ENCODE measurements at regions not wholly inside any gene's neighbourhood (a gene's known extent, or its start where the extent isn't known, plus 50 kb on each side); places are given as distances from the start of the nearest gene placed in this dataset.

GRCh38 chr10:21263263-21263803, 262.1 kb downstream of the SKIDA1 start:
- DNase-seq (ENCODE audit: low read depth) = no peak

- no peak for DNase-seq (ENCODE audit: low read depth)
Observed at GRCh38 chr10:21261842-21262294, 263.6 kb downstream of the SKIDA1 start.

DNA sequence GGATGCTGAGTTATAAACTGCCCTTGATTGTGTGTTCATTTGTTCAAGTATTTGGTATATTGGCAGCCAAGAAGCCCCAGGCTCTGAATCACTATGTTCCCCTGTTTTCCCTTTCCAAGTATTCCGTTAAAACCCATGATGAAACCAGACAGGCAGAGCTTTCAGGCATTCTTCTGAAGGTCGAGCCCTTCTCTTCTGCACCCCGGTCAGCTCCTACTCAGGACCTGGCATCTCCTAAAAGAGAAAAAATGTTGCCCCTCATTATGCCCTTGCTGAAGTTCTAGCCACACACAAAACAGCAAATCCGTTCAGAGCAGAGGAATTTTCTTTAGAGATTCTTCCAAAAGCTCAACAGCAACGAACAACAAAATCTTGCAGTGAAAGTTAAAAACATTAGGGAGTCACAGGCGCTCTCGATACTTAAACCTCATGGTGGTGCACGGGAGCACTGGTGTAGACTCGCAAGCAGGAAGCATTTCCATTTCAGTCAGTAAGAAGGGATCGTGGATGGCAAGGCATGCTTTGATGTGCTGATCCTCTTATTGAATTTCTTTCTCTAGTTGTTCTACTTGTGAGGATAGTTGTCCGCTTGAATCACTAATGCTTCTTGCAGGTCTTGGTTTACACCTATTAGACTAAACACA, 264.9 kb downstream of the SKIDA1 start:
- no peak for DNase-seq (ENCODE audit: low read depth)

GRCh38 chr10:21260066-21260465, 265.4 kb downstream of the SKIDA1 start:
- DNase-seq (ENCODE audit: low read depth) = no peak

DNA sequence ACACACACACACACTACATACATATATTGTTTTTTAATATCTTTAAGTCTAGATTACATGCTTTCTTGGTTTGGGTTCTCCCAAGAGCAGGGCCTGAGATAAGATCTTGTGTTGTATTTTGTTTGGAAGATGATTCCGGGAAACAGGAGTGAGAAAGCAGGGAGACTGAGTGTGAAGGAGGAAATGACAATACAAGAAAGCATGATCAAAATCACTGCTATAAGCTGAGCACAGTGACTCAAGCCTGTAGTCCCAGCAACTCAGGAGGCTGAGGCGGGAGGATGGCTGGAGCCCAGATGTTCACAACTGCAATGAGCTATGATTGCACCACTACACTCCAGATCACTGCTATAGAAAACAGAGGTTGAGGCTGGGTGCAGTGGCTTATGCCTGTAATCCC, 267.6 kb downstream of the SKIDA1 start:
- peak; percentile 8 for DNase-seq (ENCODE audit: low read depth)

DNA sequence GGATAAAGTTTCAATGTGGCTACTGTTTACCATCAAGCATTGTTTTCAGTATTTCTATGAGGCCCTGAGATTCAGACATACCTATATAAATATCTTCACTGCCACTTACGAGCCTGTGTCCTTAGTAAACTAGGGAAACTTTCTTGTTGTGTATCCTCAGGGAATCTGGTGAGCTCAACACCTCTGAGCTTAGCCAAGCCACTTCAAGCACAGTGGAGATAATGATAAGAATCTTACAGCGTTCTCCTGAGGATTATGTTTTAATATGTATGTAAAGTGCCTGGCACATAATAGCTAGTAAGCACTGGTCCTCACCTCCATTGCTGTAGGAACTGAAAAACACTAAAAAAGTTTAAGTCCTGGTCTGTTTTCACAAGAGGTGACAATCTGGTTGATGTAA, 268.3 kb downstream of the SKIDA1 start:
- no peak for DNase-seq (ENCODE audit: low read depth)

DNA sequence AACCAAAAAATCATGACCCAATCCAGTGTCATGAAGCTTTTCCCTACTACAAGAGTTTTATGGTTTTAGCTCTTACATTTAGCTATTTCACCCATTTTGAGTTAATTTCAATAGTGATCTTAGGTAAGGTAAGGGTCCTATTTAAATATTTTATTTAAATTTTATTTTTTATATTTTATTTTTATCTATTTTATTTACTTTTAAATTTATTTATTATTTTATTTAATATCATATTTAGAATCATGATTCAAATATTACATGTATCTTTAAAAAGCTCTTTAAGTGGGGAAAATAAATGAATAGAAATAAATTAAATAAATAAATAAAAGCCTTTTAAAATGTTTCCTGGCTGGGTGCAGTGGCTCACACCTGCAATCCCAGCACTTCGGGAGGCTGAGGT, 276.0 kb downstream of the SKIDA1 start:
- no peak for DNase-seq (ENCODE audit: low read depth)

DNA sequence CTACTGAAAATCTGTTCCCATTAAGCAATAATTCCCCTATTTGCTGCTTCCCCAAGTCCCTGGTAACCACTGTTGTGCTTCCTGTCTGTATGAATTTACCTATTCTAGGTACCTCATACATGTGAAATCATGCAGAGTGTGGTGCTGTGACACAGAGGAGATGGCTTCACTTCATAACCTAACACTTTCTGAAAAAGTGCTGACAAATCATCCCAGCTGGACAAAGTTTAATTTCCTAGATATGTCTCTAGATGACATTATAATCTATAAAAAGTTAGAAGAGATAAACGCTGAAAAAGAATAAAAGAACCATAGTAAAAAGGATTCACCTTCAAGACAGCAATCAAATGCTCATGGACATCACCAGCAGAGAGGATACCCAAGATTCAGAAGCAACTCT, 277.9 kb downstream of the SKIDA1 start:
- DNase-seq (ENCODE audit: low read depth) = no peak

- no peak for DNase-seq (ENCODE audit: low read depth)
Observed at GRCh38 chr10:21246178-21246577, 279.3 kb downstream of the SKIDA1 start.

GRCh38 chr10:21243748-21244257, 281.7 kb downstream of the SKIDA1 start:
- no peak for DNase-seq (ENCODE audit: low read depth)

GRCh38 chr10:21242915-21243314, 282.6 kb downstream of the SKIDA1 start:
- DNase-seq (ENCODE audit: low read depth) = no peak

GRCh38 chr10:21238717-21239116, 286.8 kb downstream of the SKIDA1 start:
- no peak for DNase-seq (ENCODE audit: low read depth)

DNA sequence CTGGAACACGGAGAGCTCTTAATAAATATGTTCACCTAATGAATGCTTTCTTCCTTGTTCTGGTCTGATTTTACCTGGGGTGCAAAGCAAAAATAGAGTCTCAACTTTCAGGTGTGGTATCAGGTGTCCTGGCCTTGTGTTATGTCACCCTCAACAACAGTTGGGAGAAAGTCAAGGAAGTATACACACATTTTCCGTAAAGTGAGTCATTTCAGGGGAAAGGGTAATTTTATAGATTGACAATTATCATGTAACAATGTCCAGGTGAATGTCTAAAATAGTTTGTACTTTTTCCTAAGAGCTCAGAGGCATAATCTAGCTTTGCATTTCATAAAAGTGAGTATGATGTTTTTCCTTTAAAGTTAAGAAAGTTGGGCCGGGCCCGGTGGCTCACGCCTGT, 287.4 kb downstream of the SKIDA1 start:
- no peak for DNase-seq (ENCODE audit: low read depth)

DNA sequence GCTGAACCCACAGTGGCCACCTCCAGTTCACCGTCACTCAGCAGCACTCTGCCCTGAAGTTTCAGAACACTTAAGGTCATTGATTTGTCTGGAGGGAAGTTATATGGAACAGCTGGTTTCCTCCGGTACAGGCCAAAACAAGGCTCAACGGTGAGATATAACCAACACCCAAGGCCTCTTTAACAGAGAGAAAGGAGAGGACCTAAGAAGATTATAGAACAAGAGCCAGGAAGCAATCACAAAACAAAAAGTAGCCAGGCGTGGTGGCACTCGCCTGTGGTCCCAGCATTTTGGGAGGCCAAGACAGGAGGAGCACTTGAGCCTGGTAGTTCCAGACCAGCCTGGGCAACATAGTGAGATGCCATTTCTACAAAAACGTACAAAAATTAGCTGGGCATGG, 290.7 kb downstream of the SKIDA1 start:
- no peak for DNase-seq (ENCODE audit: low read depth)

- no peak for DNase-seq (ENCODE audit: low read depth)
Observed at GRCh38 chr10:21230219-21230618, 295.3 kb downstream of the SKIDA1 start.

DNA sequence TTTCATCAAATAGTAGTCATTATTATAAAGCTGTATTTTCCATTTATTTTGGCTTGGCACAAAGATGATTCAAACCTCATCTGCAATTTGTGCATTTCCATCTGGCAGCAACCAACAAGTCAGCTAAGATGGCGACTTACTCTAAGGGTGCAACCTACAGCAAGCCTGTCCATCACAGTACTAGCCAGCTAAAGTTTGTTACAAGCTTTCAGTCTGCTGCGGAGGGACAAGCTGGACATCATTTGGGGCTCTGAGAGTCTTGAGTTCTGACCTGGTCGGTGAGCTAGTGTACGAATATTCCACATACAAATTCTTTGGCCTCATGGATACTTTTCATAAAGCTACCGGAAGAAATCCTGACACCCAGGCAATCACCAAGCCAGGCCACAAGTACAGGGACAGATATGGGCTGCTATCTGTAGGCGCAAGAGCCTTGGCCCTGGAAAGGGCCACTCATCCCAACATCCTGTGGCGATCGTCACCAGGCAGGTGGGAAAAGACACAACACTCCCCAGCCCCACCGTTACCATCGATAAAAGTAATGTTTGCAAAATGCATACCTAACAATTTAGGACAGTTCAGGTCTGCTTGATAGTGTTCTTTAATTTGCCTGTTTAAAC, 307.6 kb downstream of the SKIDA1 start:
- DNase-seq (ENCODE audit: low read depth) = no peak

GRCh38 chr10:21217107-21217506, 308.4 kb downstream of the SKIDA1 start:
- no peak for DNase-seq (ENCODE audit: low read depth)

DNA sequence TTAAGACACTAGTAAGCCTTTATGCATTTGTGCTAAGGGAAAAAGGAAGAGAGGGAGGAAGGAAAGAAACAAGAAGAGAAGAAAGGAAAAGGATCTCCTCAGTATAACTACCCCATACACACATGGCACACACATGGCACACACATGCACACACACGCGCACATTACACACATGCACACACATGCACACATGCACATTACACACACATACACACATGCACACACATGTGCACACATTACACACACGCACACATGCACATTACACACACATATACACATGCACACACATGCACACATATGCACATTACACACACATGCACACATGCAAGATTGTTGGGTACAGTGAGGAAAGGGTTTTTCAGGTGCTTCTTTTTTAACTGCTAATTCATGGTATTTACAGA, 311.2 kb downstream of the SKIDA1 start:
- DNase-seq (ENCODE audit: low read depth) = no peak

DNA sequence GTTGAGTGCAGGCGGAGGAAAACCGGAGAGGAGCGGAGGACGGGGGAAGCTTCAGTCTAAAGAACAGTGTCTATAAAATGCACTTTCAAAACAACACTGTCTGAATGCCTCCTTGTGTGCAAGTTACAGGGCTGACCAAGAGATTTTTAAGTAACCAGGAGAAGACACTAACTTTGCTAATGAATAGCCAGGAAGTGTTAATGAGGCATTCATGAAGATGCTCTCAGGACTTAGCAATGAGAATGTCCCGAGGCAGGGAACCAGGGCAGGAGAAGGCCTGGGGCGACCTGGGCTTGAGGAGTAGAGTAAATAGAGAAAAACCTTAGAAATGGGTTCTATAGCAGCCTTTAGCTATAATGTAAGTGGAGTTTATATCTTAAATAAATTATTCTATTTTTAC, 312.1 kb downstream of the SKIDA1 start:
- DNase-seq (ENCODE audit: low read depth) = no peak

- no peak for DNase-seq (ENCODE audit: low read depth)
Observed at GRCh38 chr10:21212912-21213311, 312.6 kb downstream of the SKIDA1 start.

DNA sequence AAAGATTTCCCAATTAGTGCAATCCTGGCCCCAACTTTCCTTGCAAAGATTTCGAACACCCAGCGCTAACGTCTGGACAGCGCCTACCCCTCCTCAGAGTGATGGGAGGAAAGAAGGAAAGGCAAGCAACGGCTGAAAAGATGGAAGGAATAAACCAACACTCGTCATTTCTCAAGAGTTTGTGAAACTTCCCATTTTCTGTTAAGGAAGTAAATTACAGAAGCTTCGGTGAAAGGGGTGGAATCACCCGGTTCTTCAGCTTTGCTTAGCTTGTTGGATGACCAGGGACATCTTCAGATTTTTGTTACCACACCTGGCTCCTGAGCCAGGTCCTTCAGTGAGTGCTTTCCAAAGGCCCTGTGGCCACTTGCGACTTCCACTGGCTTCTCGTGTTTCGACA, 313.1 kb downstream of the SKIDA1 start:
- DNase-seq (ENCODE audit: low read depth) = no peak

- DNase-seq (ENCODE audit: low read depth) = no peak
Observed at GRCh38 chr10:21209495-21209894, 312.4 kb upstream of the NEBL start.

DNA sequence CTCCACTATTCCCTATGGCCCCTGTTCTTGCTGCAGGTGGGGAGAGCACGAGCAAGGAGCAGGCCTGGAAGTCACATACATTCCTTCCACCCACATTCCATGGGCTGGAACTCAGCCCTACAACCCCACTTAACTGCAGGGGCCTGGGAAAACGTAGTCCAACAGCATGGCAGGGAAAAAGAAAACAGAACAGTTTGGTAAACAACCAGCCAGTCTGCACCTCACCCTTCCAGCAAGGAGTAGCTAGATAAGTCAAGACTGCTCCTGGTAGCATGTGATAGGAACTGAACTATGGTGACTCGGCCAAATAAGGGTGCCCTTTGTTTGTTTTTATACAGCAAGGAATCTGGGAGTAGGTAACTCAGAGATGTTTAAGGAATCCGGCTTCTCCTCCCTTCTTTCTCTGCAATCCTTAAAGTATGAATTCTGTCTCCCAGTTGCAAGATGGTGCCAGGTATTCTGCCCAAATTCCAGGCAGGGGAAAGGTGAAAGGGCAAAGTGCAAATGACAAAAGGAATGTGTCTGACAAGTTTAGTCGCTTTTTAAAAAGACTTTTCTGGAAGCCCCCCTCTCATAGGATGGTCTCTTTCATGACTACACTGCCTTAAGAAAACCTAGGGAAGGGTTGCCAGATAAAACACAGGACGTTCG, 311.7 kb upstream of the NEBL start:
- no peak for DNase-seq (ENCODE audit: low read depth)
